Neural cell (in vitro differentiated cells): ENCODE measurements at regions not wholly inside any gene's neighbourhood (a gene's known extent, or its start where the extent isn't known, plus 50 kb on each side); places are given as distances from the start of the nearest gene placed in this dataset.

Source experiments
- H2AFZ ChIP-seq: fragments of 200-600, 300-800 bp; sonication (generic), shearing (Covaris generic); 2 replicates; pipeline ENCODE4 v1.6.0; 2014; ENCODE audit warnings: low read depth, mild to moderate bottlenecking, antibody characterized with exemption, low read length, moderate library complexity
- H3F3A ChIP-seq: fragments of 200-600 bp; shearing (Covaris generic); 2 replicates; pipeline ENCODE4 v1.6.1; 2016; ENCODE audit warnings: mild to moderate bottlenecking, moderate library complexity, mixed read lengths, antibody characterized with exemption, low read length; ENCODE audit not compliant: insufficient read depth, poor library complexity, severe bottlenecking
- H3K27ac ChIP-seq: fragments of 200-600, 300-800 bp; sonication (generic), shearing (Covaris generic); 2 replicates; pipeline ENCODE4 v1.5.1; 2014; ENCODE audit warnings: mild to moderate bottlenecking, low read length, moderate library complexity
- H3K27me3 ChIP-seq: fragments of 300-800, 200-600 bp; sonication (generic), shearing (Covaris generic); 2 replicates; pipeline ENCODE4 v1.6.0; 2014; ENCODE audit warnings: mild to moderate bottlenecking, low read depth, low read length, moderate library complexity; ENCODE audit not compliant: insufficient read depth
- H3K36me3 ChIP-seq: fragments of 300-800, 200-600 bp; sonication (generic), shearing (Covaris generic); 2 replicates; pipeline ENCODE4 v1.5.1; 2014; ENCODE audit warnings: mild to moderate bottlenecking, antibody characterized with exemption, low read length, moderate library complexity; ENCODE audit not compliant: insufficient read depth
- H3K4me2 ChIP-seq: fragments of 300-800, 200-600 bp; sonication (generic), shearing (Covaris generic); 2 replicates; pipeline ENCODE4 v1.6.0; 2014; ENCODE audit warnings: mild to moderate bottlenecking, low read length
- H3K4me3 ChIP-seq: fragments of 300-800, 200-600 bp; sonication (generic), shearing (Covaris generic); 2 replicates; pipeline ENCODE4 v1.5.1; 2014; ENCODE audit warnings: mild to moderate bottlenecking, low read length, moderate library complexity
- H3K79me2 ChIP-seq: fragments of 200-600 bp; shearing (Covaris generic); replicated peaks from 2 replicates; pipeline ENCODE4 v1.6.0; 2014; ENCODE audit warnings: mild to moderate bottlenecking, low read length, moderate library complexity; ENCODE audit not compliant: insufficient read depth
- H3K9ac ChIP-seq: fragments of 300-800, 200-600 bp; sonication (generic), shearing (Covaris generic); 2 replicates; pipeline ENCODE4 v1.6.1; 2016; ENCODE audit warnings: mild to moderate bottlenecking, low read length, mixed read lengths
- H3K9me2 ChIP-seq: fragments of 200-600 bp; shearing (Covaris generic); 2 replicates; pipeline ENCODE4 v1.6.1; 2016; ENCODE audit warnings: mild to moderate bottlenecking, low read length, mixed read lengths; ENCODE audit not compliant: insufficient read depth
- H3K9me3 ChIP-seq: fragments of 200-600, 300-800 bp; sonication (generic), shearing (Covaris generic); 2 replicates; pipeline ENCODE4 v1.6.1; 2016; ENCODE audit warnings: mild to moderate bottlenecking, mixed run types, low read length, moderate library complexity, mixed read lengths
- H4K20me1 ChIP-seq: fragments of 200-600 bp; shearing (Covaris generic); 2 replicates; pipeline ENCODE4 v1.6.1; 2016; ENCODE audit warnings: mild to moderate bottlenecking, mixed run types; ENCODE audit not compliant: insufficient read depth
- EP300 ChIP-seq: fragments of 450-650 bp; conservative IDR thresholded peaks from 2 replicates; pipeline ENCODE4 v1.6.1; 2014; ENCODE audit warnings: antibody characterized with exemption, mild to moderate bottlenecking, moderate library complexity; ENCODE audit not compliant: poor library complexity, severe bottlenecking
- EZH2 ChIP-seq: fragments of 200-600, 300-800 bp; shearing (Covaris generic), sonication (generic); IDR thresholded peaks from 2 replicates; pipeline ENCODE4 v1.6.1; 2014; ENCODE audit warnings: antibody characterized with exemption, low read length, borderline replicate concordance, mild to moderate bottlenecking; ENCODE audit not compliant: insufficient read depth, poor library complexity, severe bottlenecking
- MXI1 ChIP-seq: fragments of 450-650 bp; conservative IDR thresholded peaks from 2 replicates; pipeline ENCODE4 v1.6.1; 2014; ENCODE audit warnings: antibody characterized with exemption, mild to moderate bottlenecking; ENCODE audit not compliant: poor library complexity, severe bottlenecking
- POLR2AphosphoS5 ChIP-seq: IDR thresholded peaks from 2 replicates; pipeline ENCODE4 v1.6.1; 2012
- RAD21 ChIP-seq: fragments of 450-650 bp; conservative IDR thresholded peaks from 2 replicates; pipeline ENCODE4 v1.6.1; 2014; ENCODE audit warnings: antibody characterized with exemption, mild to moderate bottlenecking, moderate library complexity
- SMC3 ChIP-seq: fragments of 450-650 bp; conservative IDR thresholded peaks from 2 replicates; pipeline ENCODE4 v1.6.1; 2014; ENCODE audit warnings: antibody characterized with exemption, mild to moderate bottlenecking, moderate library complexity; ENCODE audit not compliant: poor library complexity
- TAF1 ChIP-seq: IDR thresholded peaks from 2 replicates; pipeline ENCODE4 v1.6.1; 2012; ENCODE audit warnings: low read depth
- TF ChIP-seq, protein P1 (sequence below): fragments of 450-650 bp; IDR thresholded peaks from 2 replicates; pipeline ENCODE4 v1.5.1; 2014; ENCODE audit warnings: antibody characterized with exemption, mild to moderate bottlenecking, moderate library complexity; ENCODE audit not compliant: poor library complexity, severe bottlenecking
- TF ChIP-seq, protein P2 (sequence below): IDR thresholded peaks from 2 replicates; pipeline ENCODE4 v1.6.1; 2012; ENCODE audit warnings: borderline replicate concordance

DNA sequence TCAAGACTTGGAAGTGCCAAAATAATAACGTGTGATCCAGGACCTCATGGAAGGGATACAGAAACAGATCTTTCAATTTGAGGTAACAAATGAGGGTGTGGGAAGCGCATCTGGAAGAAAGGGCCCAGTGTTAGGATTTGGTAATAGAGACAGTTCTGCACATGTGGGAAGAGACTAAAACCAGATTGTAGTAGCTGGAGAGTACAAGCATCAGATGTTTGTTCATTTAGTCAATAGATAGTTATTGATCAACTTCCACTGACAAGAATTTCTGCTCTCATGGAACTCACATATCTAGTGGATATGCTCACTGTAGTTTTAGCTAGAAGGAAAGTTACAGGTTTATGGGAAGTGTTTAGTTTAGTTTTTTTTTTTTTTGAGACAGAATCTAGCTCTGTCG lies 153.6 kb downstream of the TLR5 start:
- Histone ChIP-seq H3K36me3 (no peaks in the 10 kb centered on the region), H4K20me1 (no peaks in the 10 kb centered on the region), H3K4me2 (no peak overlapping the region), H2AFZ (no peak overlapping the region), H3F3A (no peaks in the 10 kb centered on the region), H3K27ac (no peak overlapping the region), H3K79me2 (no peaks in the 10 kb centered on the region), H3K9ac (no peak overlapping the region), H3K9me3 (no peaks in the 10 kb centered on the region), H3K27me3 (no peaks in the 10 kb centered on the region), H3K9me2 (no peaks in the 10 kb centered on the region), H3K4me3 (no peak overlapping the region)
- TF ChIP-seq EP300 (no peak), EZH2 (no peak), MXI1 (no peak), TAF1 (no peak), SMC3 (no peak), RAD21 (no peak), POLR2AphosphoS5 (no peak)
- TF ChIP-seq, protein P1, sequence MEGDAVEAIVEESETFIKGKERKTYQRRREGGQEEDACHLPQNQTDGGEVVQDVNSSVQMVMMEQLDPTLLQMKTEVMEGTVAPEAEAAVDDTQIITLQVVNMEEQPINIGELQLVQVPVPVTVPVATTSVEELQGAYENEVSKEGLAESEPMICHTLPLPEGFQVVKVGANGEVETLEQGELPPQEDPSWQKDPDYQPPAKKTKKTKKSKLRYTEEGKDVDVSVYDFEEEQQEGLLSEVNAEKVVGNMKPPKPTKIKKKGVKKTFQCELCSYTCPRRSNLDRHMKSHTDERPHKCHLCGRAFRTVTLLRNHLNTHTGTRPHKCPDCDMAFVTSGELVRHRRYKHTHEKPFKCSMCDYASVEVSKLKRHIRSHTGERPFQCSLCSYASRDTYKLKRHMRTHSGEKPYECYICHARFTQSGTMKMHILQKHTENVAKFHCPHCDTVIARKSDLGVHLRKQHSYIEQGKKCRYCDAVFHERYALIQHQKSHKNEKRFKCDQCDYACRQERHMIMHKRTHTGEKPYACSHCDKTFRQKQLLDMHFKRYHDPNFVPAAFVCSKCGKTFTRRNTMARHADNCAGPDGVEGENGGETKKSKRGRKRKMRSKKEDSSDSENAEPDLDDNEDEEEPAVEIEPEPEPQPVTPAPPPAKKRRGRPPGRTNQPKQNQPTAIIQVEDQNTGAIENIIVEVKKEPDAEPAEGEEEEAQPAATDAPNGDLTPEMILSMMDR: no peak
- TF ChIP-seq, protein P2, sequence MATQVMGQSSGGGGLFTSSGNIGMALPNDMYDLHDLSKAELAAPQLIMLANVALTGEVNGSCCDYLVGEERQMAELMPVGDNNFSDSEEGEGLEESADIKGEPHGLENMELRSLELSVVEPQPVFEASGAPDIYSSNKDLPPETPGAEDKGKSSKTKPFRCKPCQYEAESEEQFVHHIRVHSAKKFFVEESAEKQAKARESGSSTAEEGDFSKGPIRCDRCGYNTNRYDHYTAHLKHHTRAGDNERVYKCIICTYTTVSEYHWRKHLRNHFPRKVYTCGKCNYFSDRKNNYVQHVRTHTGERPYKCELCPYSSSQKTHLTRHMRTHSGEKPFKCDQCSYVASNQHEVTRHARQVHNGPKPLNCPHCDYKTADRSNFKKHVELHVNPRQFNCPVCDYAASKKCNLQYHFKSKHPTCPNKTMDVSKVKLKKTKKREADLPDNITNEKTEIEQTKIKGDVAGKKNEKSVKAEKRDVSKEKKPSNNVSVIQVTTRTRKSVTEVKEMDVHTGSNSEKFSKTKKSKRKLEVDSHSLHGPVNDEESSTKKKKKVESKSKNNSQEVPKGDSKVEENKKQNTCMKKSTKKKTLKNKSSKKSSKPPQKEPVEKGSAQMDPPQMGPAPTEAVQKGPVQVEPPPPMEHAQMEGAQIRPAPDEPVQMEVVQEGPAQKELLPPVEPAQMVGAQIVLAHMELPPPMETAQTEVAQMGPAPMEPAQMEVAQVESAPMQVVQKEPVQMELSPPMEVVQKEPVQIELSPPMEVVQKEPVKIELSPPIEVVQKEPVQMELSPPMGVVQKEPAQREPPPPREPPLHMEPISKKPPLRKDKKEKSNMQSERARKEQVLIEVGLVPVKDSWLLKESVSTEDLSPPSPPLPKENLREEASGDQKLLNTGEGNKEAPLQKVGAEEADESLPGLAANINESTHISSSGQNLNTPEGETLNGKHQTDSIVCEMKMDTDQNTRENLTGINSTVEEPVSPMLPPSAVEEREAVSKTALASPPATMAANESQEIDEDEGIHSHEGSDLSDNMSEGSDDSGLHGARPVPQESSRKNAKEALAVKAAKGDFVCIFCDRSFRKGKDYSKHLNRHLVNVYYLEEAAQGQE: no peak

DNA sequence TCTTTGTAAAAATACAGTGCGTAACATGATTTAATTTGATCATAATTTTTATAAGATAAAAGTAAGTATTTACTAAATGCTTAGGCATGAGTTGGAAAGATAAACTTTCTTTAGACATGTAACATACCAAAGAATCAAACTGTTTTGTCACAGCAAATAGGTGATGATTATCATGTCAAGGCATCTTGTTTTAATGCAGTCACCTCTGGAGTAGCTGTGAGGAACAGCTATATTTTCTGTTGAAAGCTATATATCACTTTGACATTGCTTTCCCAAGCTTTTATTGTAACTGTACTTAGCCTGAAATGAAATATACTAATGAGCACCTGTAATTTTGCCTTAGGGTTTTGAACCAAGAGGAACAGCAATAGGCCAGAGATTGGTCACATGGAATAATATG lies 151.9 kb downstream of the TLR5 start:
- Histone ChIP-seq H3K79me2 (no peaks in the 10 kb centered on the region), H3K9me3 (no peaks in the 10 kb centered on the region), H3K36me3 (no peaks in the 10 kb centered on the region), H2AFZ (no peak overlapping the region), H3K27me3 (no peaks in the 10 kb centered on the region), H3K27ac (no peak overlapping the region), H3F3A (no peaks in the 10 kb centered on the region), H3K9me2 (no peaks in the 10 kb centered on the region), H3K9ac (no peak overlapping the region), H3K4me3 (no peak overlapping the region), H3K4me2 (no peak overlapping the region), H4K20me1 (no peaks in the 10 kb centered on the region)
- TF ChIP-seq EP300 (peak; percentile 83), MXI1 (no peak), EZH2 (no peak), POLR2AphosphoS5 (peak; percentile 72)

DNA sequence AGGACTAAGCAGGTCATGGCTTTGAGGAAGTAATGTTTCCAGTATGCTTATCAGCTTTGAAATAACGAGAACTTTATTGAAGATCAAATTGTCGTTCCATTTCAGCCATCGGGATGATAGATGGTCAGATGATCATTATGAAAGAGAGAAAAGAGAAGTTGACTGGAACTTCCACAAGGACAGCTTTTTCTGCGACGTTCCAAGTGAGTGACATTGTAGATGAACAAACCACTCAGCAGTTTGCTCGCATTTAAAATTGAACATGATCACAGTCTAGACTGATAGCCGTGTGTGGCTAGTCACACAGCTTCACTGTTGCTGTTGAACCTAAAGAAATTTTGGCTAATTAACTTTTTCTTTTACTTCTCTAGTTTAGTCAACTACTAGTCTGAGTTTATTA lies 151.1 kb downstream of the TLR5 start:
- H3K4me2 ChIP-seq: no peak overlapping the region
- no peaks in the 10 kb centered on the region for H3K9me3 ChIP-seq
- no peaks in the 10 kb centered on the region for H3K36me3 ChIP-seq
- no peaks in the 10 kb centered on the region for H3K9me2 ChIP-seq
- H3K9ac ChIP-seq: no peak overlapping the region
- H3K79me2 ChIP-seq: no peaks in the 10 kb centered on the region
- H3K4me3 ChIP-seq: no peak overlapping the region
- no peak overlapping the region for H2AFZ ChIP-seq
- TF ChIP-seq EZH2: no peak
- TF ChIP-seq MXI1: no peak
- TF ChIP-seq EP300: no peak
- TF ChIP-seq TAF1: no peak
- TF ChIP-seq, protein P2: no peak
- TF ChIP-seq SMC3: no peak
- no peak for TF ChIP-seq RAD21
- TF ChIP-seq POLR2AphosphoS5: no peak
- TF ChIP-seq, protein P1: no peak
- no peaks in the 10 kb centered on the region for H3K27me3 ChIP-seq
- no peak overlapping the region for H3K27ac ChIP-seq
- H4K20me1 ChIP-seq: no peaks in the 10 kb centered on the region
- H3F3A ChIP-seq: no peaks in the 10 kb centered on the region
